HK-2 (cell line): ENCODE measurements at regions not wholly inside any gene's neighbourhood (a gene's known extent, or its start where the extent isn't known, plus 50 kb on each side); places are given as distances from the start of the nearest gene placed in this dataset.

Experiments
- DNase-seq: peaks from one replicate; pipeline ENCODE4 v3.0.0-alpha.2; 2018; ENCODE audit not compliant: unreplicated experiment

GRCh38 chr12:64931321-64931720 is 106.9 kb downstream of the TBC1D30 start:
- DNase-seq: no peak

GRCh38 chr12:64931981-64932380 is 107.5 kb downstream of the TBC1D30 start:
- no peak for DNase-seq

- no peak for DNase-seq
These were observed 109.3 kb downstream of the TBC1D30 start for GRCh38 chr12:64933791-64934190.

GRCh38 chr12:64937452-64937851 is 113.0 kb downstream of the TBC1D30 start:
- no peak for DNase-seq

- no peak for DNase-seq
These were observed 113.7 kb downstream of the TBC1D30 start for GRCh38 chr12:64938179-64938578.

- DNase-seq: no peak
These were observed 119.2 kb downstream of the TBC1D30 start for GRCh38 chr12:64943686-64944085.

GRCh38 chr12:64944966-64945365 is 120.5 kb downstream of the TBC1D30 start:
- no peak for DNase-seq

GRCh38 chr12:64946132-64946829 is 121.8 kb downstream of the TBC1D30 start:
- DNase-seq: no peak

- DNase-seq: no peak
These were observed 126.4 kb downstream of the TBC1D30 start for GRCh38 chr12:64950711-64951298.

- DNase-seq: no peak
These were observed 127.5 kb downstream of the TBC1D30 start for GRCh38 chr12:64951944-64952343.

GRCh38 chr12:64955746-64956145 is 131.3 kb downstream of the TBC1D30 start:
- no peak for DNase-seq

GRCh38 chr12:64965920-64966319 is 141.5 kb downstream of the TBC1D30 start:
- no peak for DNase-seq

GRCh38 chr12:64968989-64969819 is 144.8 kb downstream of the TBC1D30 start:
- peak; percentile 16 for DNase-seq

GRCh38 chr12:64976131-64976530 is 145.0 kb downstream of the WIF1 start:
- DNase-seq: no peak

GRCh38 chr12:64983771-64984278 is 137.3 kb downstream of the WIF1 start:
- DNase-seq: no peak

- no peak for DNase-seq
These were observed 129.9 kb downstream of the WIF1 start for GRCh38 chr12:64991121-64991611.

- DNase-seq: no peak
These were observed 129.0 kb downstream of the WIF1 start for GRCh38 chr12:64992116-64992515.

- no peak for DNase-seq
These were observed 128.5 kb downstream of the WIF1 start for GRCh38 chr12:64992641-64993040.

GRCh38 chr12:64993461-64993860 is 127.6 kb downstream of the WIF1 start:
- no peak for DNase-seq

GRCh38 chr12:64995816-64996215 is 125.3 kb downstream of the WIF1 start:
- DNase-seq: no peak

GRCh38 chr12:64997858-64998257 is 123.2 kb downstream of the WIF1 start:
- DNase-seq: no peak

GRCh38 chr12:64998371-64999147 is 122.5 kb downstream of the WIF1 start:
- no peak for DNase-seq
